ENCODE measurements at regions not wholly inside any gene's neighbourhood (a gene's known extent, or its start where the extent isn't known, plus 50 kb on each side); places are given as distances from the start of the nearest gene placed in this dataset.
"Not testable (repeated sequence)": the region's sequence is repeated elsewhere in the genome, so short reads cannot be mapped to it uniquely, and the experiment has no call there.

DNA sequence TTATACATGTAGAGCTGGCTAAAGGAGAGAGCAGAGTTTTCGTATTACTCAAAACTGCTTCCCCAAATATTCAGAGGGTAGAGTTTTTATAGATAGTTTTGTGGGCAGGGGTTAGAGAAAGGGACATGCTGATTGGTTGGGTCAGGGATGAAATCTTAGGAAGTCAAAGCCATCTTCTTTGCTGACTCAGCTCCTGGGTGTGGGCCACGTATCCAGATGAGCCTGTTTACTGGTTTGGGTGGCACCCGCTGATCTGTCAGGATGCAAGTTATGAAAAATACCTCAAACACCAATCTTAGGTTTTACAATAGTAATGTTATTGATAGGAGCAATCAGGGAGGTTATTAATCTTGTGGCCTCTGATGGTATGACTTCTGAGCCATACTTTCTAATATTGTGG is 164.0 kb upstream of the NPAP1 start:
- H4K91ac ChIP-seq (ENCODE audit: insufficient read length, low read depth, low read length); H3K4me1 ChIP-seq (ENCODE audit: insufficient read depth, low read length); H3K27me3 Mint-ChIP-seq (ENCODE audit: low read depth); H3K9ac ChIP-seq (ENCODE audit: extremely low read depth, insufficient read length, low read length); H2BK5ac ChIP-seq (ENCODE audit: insufficient read length, low read length); H3T11ph ChIP-seq (ENCODE audit: low read length); H3K4me1 Mint-ChIP-seq; H3K23me2 ChIP-seq (ENCODE audit: insufficient read length, low read depth, low read length, poor library complexity, severe bottlenecking); H2AK5ac ChIP-seq (ENCODE audit: insufficient read length, low read length); H3K4ac ChIP-seq (ENCODE audit: low read depth, low read length); H3K4me2 ChIP-seq (ENCODE audit: insufficient read depth, insufficient read length, low read length); H3K4me3 Mint-ChIP-seq; H4K20me1 ChIP-seq (ENCODE audit: control insufficient read depth, insufficient read depth, insufficient read length); H3K9me3 ChIP-seq (ENCODE audit: control insufficient read depth, low read depth, low read length); H3K56ac ChIP-seq (ENCODE audit: insufficient read length, low read depth, low read length); H3K79me1 ChIP-seq (ENCODE audit: insufficient read depth, low read depth, low read length, poor library complexity, severe bottlenecking); H2BK20ac ChIP-seq (ENCODE audit: low read depth, low read length, poor library complexity, severe bottlenecking); H3K27me3 ChIP-seq (ENCODE audit: insufficient read depth, low read length); H3K27ac Mint-ChIP-seq; H3K14ac ChIP-seq (ENCODE audit: insufficient read depth, low read length); H2BK120ac ChIP-seq (ENCODE audit: low read depth, low read length, poor library complexity, severe bottlenecking); H4K8ac ChIP-seq (replicated peaks; ENCODE audit: insufficient read length, low read depth, low read length); H3K27ac ChIP-seq (ENCODE audit: insufficient read length, low read depth, low read length); DNase-seq; H3K79me2 ChIP-seq (ENCODE audit: insufficient read depth, low read length); H2AFZ ChIP-seq (ENCODE audit: low read length); H3K18ac ChIP-seq (ENCODE audit: insufficient read length, low read depth, low read length); H3K23ac ChIP-seq (ENCODE audit: insufficient read length, low read depth, low read length); H2BK12ac ChIP-seq (ENCODE audit: insufficient read length, low read depth, low read length); H2BK15ac ChIP-seq (ENCODE audit: low read depth, low read length); H4K5ac ChIP-seq (ENCODE audit: insufficient read length, low read depth, low read length): not testable (repeated sequence)
- H3K9me3 Mint-ChIP-seq, result peaks cover 59 to 63% of the 10 kb centered on the region in 2 experiments
- peaks cover 25 to 40% (median 35%) of the 10 kb centered on the region in 3 experiments; a peak in 6 of 7 replicates for H3K36me3 Mint-ChIP-seq (ENCODE audit: insufficient read depth in 1 of 3, low read depth in 3 of 3)
- WGBS (ENCODE audit: extremely low coverage, insufficient read length, low lambda C conversion rate), result no CpG with 5 or more reads among the region's 3 CpGs

- H3K23ac ChIP-seq (ENCODE audit: insufficient read length, low read depth, low read length); DNase-seq; H3K9ac ChIP-seq (ENCODE audit: extremely low read depth, insufficient read length, low read length); H2BK12ac ChIP-seq (ENCODE audit: insufficient read length, low read depth, low read length); H2AFZ ChIP-seq (ENCODE audit: low read length); H3K9me3 ChIP-seq (ENCODE audit: control insufficient read depth, low read depth, low read length); H3T11ph ChIP-seq (ENCODE audit: low read length); H2BK5ac ChIP-seq (ENCODE audit: insufficient read length, low read length); H3K27me3 Mint-ChIP-seq (ENCODE audit: low read depth); H3K4ac ChIP-seq (ENCODE audit: low read depth, low read length); H3K4me2 ChIP-seq (ENCODE audit: insufficient read depth, insufficient read length, low read length); H3K14ac ChIP-seq (ENCODE audit: insufficient read depth, low read length); H4K5ac ChIP-seq (ENCODE audit: insufficient read length, low read depth, low read length); H3K27ac Mint-ChIP-seq; H4K91ac ChIP-seq (ENCODE audit: insufficient read length, low read depth, low read length); H3K79me2 ChIP-seq (ENCODE audit: insufficient read depth, low read length); H2BK15ac ChIP-seq (ENCODE audit: low read depth, low read length); H2AK5ac ChIP-seq (ENCODE audit: insufficient read length, low read length); H2BK120ac ChIP-seq (ENCODE audit: low read depth, low read length, poor library complexity, severe bottlenecking); H3K4me1 ChIP-seq (ENCODE audit: insufficient read depth, low read length); H3K56ac ChIP-seq (ENCODE audit: insufficient read length, low read depth, low read length); H3K4me3 Mint-ChIP-seq; H3K27me3 ChIP-seq (ENCODE audit: insufficient read depth, low read length); H3K27ac ChIP-seq (ENCODE audit: insufficient read length, low read depth, low read length); H2BK20ac ChIP-seq (ENCODE audit: low read depth, low read length, poor library complexity, severe bottlenecking); H4K8ac ChIP-seq (replicated peaks; ENCODE audit: insufficient read length, low read depth, low read length); H3K4me1 Mint-ChIP-seq; H3K18ac ChIP-seq (ENCODE audit: insufficient read length, low read depth, low read length); H3K79me1 ChIP-seq (ENCODE audit: insufficient read depth, low read depth, low read length, poor library complexity, severe bottlenecking); H4K20me1 ChIP-seq (ENCODE audit: control insufficient read depth, insufficient read depth, insufficient read length); H3K23me2 ChIP-seq (ENCODE audit: insufficient read length, low read depth, low read length, poor library complexity, severe bottlenecking): not testable (repeated sequence)
- Mint-ChIP-seq H3K36me3 (ENCODE audit: insufficient read depth in 1 of 3, low read depth in 3 of 3) (peaks cover 7 to 22% (median 14%) of the 10 kb centered on the region in 3 experiments; a peak in 6 of 7 replicates), H3K9me3 (peaks cover 39 to 40% of the 10 kb centered on the region in 2 experiments)
- no CpG with 5 or more reads among the region's 4 CpGs for WGBS (ENCODE audit: extremely low coverage, insufficient read length, low lambda C conversion rate)
Observed at GRCh38 chr15:24518772-24519171, 156.8 kb upstream of the NPAP1 start.
